WI38 (cell line): ENCODE measurements at regions not wholly inside any gene's neighbourhood (a gene's known extent, or its start where the extent isn't known, plus 50 kb on each side); places are given as distances from the start of the nearest gene placed in this dataset.

Experiments used
- H3K4me3 ChIP-seq: 2 replicates; pipeline ENCODE4 v1.5.1; 2011; ENCODE audit warnings: low read depth, mild to moderate bottlenecking, control low read depth, low read length
- CTCF ChIP-seq: IDR thresholded peaks from 2 replicates; pipeline ENCODE4 v1.5.1; 2012; ENCODE audit warnings: low read depth, mild to moderate bottlenecking, control low read depth, low read length

- H3K4me3 ChIP-seq = no peak overlapping the region
- no peak for TF ChIP-seq CTCF
These were observed 182.2 kb upstream of the SYT13 start for GRCh38 chr11:45468267-45468856.

GRCh38 chr11:45463541-45463940, 177.4 kb upstream of the SYT13 start:
- no peak for TF ChIP-seq CTCF
- no peak overlapping the region for H3K4me3 ChIP-seq

- no peak for TF ChIP-seq CTCF
- no peak overlapping the region for H3K4me3 ChIP-seq
These were observed 175.4 kb upstream of the SYT13 start for GRCh38 chr11:45461514-45461913.

- TF ChIP-seq CTCF = no peak
- no peak overlapping the region for H3K4me3 ChIP-seq
These were observed 173.3 kb upstream of the SYT13 start for GRCh38 chr11:45459491-45459890.

GRCh38 chr11:45458269-45458668, 172.1 kb upstream of the SYT13 start:
- H3K4me3 ChIP-seq = no peak overlapping the region
- TF ChIP-seq CTCF = no peak

- TF ChIP-seq CTCF = no peak
- no peak overlapping the region for H3K4me3 ChIP-seq
These were observed 171.5 kb upstream of the SYT13 start for GRCh38 chr11:45457649-45458048.

- no peak overlapping the region for H3K4me3 ChIP-seq
- TF ChIP-seq CTCF = no peak
These were observed 170.5 kb upstream of the SYT13 start for GRCh38 chr11:45456686-45457085.
